Stimulated activated CD4-positive, alpha-beta T cell treated with anti-CD3 and anti-CD28 coated beads, Interleukin-4, amount 100 ng/mL, for 1 hour (primary cell): ENCODE measurements at regions not wholly inside any gene's neighbourhood (a gene's known extent, or its start where the extent isn't known, plus 50 kb on each side); places are given as distances from the start of the nearest gene placed in this dataset.
"Not testable (repeated sequence)": the region's sequence is repeated elsewhere in the genome, so short reads cannot be mapped to it uniquely, and the experiment has no call there.

Experiments used
- DNase-seq: peaks from one replicate; pipeline ENCODE4 v3.0.0-alpha.2; 2020

- no peak for DNase-seq
These were observed 50.7 kb upstream of the VPREB1 start for GRCh38 chr22:22193923-22194322.

GRCh38 chr22:22193462-22193861 is 51.1 kb upstream of the VPREB1 start:
- DNase-seq: not testable (repeated sequence)

GRCh38 chr22:22193006-22193405 is 51.6 kb upstream of the VPREB1 start:
- not testable (repeated sequence) for DNase-seq

- DNase-seq: not testable (repeated sequence)
These were observed 54.8 kb upstream of the VPREB1 start for GRCh38 chr22:22189796-22190195.

- not testable (repeated sequence) for DNase-seq
These were observed 56.7 kb upstream of the VPREB1 start for GRCh38 chr22:22187863-22188262.

- no peak for DNase-seq
These were observed 57.3 kb upstream of the VPREB1 start for GRCh38 chr22:22187299-22187698.

GRCh38 chr22:22185844-22186499 is 58.6 kb upstream of the VPREB1 start:
- DNase-seq: no peak

GRCh38 chr22:22185217-22185616 is 59.4 kb upstream of the VPREB1 start:
- no peak for DNase-seq

- no peak for DNase-seq
These were observed 60.2 kb upstream of the VPREB1 start for GRCh38 chr22:22184277-22184807.

GRCh38 chr22:22182990-22183264 is 61.7 kb upstream of the VPREB1 start:
- DNase-seq: no peak

GRCh38 chr22:22182218-22182989 is 62.2 kb upstream of the VPREB1 start:
- no peak for DNase-seq

GRCh38 chr22:22181341-22181850 is 63.2 kb upstream of the VPREB1 start:
- DNase-seq: no peak

- no peak for DNase-seq
These were observed 63.8 kb upstream of the VPREB1 start for GRCh38 chr22:22180738-22181285.

GRCh38 chr22:22179858-22180257 is 64.7 kb upstream of the VPREB1 start:
- DNase-seq: no peak

- no peak for DNase-seq
These were observed 65.6 kb upstream of the VPREB1 start for GRCh38 chr22:22178992-22179391.

- DNase-seq: no peak
These were observed 66.1 kb upstream of the VPREB1 start for GRCh38 chr22:22178355-22178965.

GRCh38 chr22:22176929-22177616 is 67.5 kb upstream of the VPREB1 start:
- DNase-seq: no peak

- DNase-seq: not testable (repeated sequence)
These were observed 71.5 kb upstream of the VPREB1 start for GRCh38 chr22:22172896-22173628.

- DNase-seq: no peak
These were observed 73.0 kb upstream of the VPREB1 start for GRCh38 chr22:22171357-22172218.

- DNase-seq: no peak
These were observed 74.7 kb upstream of the VPREB1 start for GRCh38 chr22:22169923-22170322.
